GM19035 (cell line): ENCODE measurements at regions not wholly inside any gene's neighbourhood (a gene's known extent, or its start where the extent isn't known, plus 50 kb on each side); places are given as distances from the start of the nearest gene placed in this dataset.
A peak's percentile ranks its signal among the peaks of the same experiment; 100 is the strongest.

Experiments used
- ATAC-seq: cut with Tn5 transposase; IDR thresholded peaks from one replicate; pipeline ENCODE4 v1.9.1; 2021; ENCODE audit not compliant: unreplicated experiment

- no peak for ATAC-seq
Measured at GRCh38 chr1:234975941-234976860, 152.4 kb downstream of the TOMM20 start.

- no peak for ATAC-seq
Measured at GRCh38 chr1:234975122-234975940, 153.3 kb downstream of the TOMM20 start.

GRCh38 chr1:234973426-234974250, 155.0 kb downstream of the TOMM20 start:
- ATAC-seq: no peak

- ATAC-seq: no peak
Measured at GRCh38 chr1:234972411-234973191, 156.0 kb downstream of the TOMM20 start.

GRCh38 chr1:234971586-234972297, 156.9 kb downstream of the TOMM20 start:
- ATAC-seq: no peak

GRCh38 chr1:234970731-234971476, 157.7 kb downstream of the TOMM20 start:
- no peak for ATAC-seq

- ATAC-seq: no peak
Measured at GRCh38 chr1:234970401-234970730, 158.3 kb downstream of the TOMM20 start.

- no peak for ATAC-seq
Measured at GRCh38 chr1:234969581-234970400, 158.8 kb downstream of the TOMM20 start.

GRCh38 chr1:234969011-234969441, 159.6 kb downstream of the TOMM20 start:
- no peak for ATAC-seq

GRCh38 chr1:234968451-234968850, 160.2 kb downstream of the TOMM20 start:
- no peak for ATAC-seq

- ATAC-seq: no peak
Measured at GRCh38 chr1:234967121-234967520, 161.5 kb downstream of the TOMM20 start.

- no peak for ATAC-seq
Measured at GRCh38 chr1:234965111-234965510, 163.5 kb downstream of the TOMM20 start.

GRCh38 chr1:234963904-234964702, 164.5 kb downstream of the TOMM20 start:
- no peak for ATAC-seq

GRCh38 chr1:234963180-234963903, 165.3 kb downstream of the TOMM20 start:
- peak; percentile 93 for ATAC-seq

- ATAC-seq: peak; percentile 43
Measured at GRCh38 chr1:234962340-234962989, 166.2 kb downstream of the TOMM20 start.
